GM23338 (cell line): ENCODE measurements at regions not wholly inside any gene's neighbourhood (a gene's known extent, or its start where the extent isn't known, plus 50 kb on each side); places are given as distances from the start of the nearest gene placed in this dataset.

Experiments
- CREB1 ChIP-seq: fragments of 250-450 bp; sonication (Bioruptor Pico); IDR thresholded peaks from 2 replicates; pipeline ENCODE4 v1.5.0; 2020; ENCODE audit warnings: low read depth, mild to moderate bottlenecking, moderate library complexity
- EZH2 ChIP-seq: fragments of 200-600 bp; sonication (generic); IDR thresholded peaks from one replicate; pipeline ENCODE4 v1.8.0; 2017; ENCODE audit warnings: antibody characterized with exemption, mild to moderate bottlenecking, low read depth; ENCODE audit not compliant: unreplicated experiment
- JUNB ChIP-seq: IDR thresholded peaks from one replicate; pipeline ENCODE4 v1.6.1; 2016; ENCODE audit warnings: antibody characterized with exemption; ENCODE audit not compliant: unreplicated experiment
- POLR2AphosphoS5 ChIP-seq: IDR thresholded peaks from 2 replicates; pipeline ENCODE4 v1.6.1; 2016; ENCODE audit warnings: antibody characterized with exemption, low read depth
- TF ChIP-seq, protein P1 (sequence below), 2 experiments: fragments of 200-600 bp in 1 of 2; sonication (generic) in 1 of 2; conservative IDR thresholded peaks; 2 replicates each; pipeline versions ENCODE4 v1.5.1 to v1.6.1; 2016 to 2017; ENCODE audit warnings: antibody characterized with exemption in 2 of 2, low read depth in 2 of 2, mild to moderate bottlenecking in 2 of 2, moderate library complexity in 1 of 2

DNA sequence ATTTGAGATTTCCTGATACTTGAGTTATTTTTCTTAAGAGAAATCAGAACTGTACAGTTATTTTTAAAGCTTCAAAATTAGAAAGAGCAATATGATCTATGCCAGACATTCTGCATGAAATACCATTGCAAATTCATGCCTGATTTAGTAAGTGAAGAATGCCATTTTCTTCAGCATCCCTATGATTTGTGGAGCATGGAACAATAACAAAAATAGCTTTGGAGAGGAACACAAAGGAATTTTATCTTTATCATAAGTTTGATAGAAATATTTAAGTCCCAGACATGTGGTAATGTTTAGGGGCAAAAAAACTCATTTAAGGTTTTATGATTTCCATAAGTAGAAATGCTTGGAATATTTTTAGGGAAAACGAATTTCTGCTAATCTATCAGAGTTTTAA, 1863.4 kb downstream of the EFNA5 start:
- TF ChIP-seq, protein P1, sequence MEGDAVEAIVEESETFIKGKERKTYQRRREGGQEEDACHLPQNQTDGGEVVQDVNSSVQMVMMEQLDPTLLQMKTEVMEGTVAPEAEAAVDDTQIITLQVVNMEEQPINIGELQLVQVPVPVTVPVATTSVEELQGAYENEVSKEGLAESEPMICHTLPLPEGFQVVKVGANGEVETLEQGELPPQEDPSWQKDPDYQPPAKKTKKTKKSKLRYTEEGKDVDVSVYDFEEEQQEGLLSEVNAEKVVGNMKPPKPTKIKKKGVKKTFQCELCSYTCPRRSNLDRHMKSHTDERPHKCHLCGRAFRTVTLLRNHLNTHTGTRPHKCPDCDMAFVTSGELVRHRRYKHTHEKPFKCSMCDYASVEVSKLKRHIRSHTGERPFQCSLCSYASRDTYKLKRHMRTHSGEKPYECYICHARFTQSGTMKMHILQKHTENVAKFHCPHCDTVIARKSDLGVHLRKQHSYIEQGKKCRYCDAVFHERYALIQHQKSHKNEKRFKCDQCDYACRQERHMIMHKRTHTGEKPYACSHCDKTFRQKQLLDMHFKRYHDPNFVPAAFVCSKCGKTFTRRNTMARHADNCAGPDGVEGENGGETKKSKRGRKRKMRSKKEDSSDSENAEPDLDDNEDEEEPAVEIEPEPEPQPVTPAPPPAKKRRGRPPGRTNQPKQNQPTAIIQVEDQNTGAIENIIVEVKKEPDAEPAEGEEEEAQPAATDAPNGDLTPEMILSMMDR (conservative IDR thresholded peaks at IDR 0.05; ENCODE audit: low read depth in 2 of 2), result no peak
- no peak for TF ChIP-seq JUNB
- no peak for TF ChIP-seq EZH2
- TF ChIP-seq CREB1 (CRISPR knock-in tag), result no peak
- TF ChIP-seq POLR2AphosphoS5, result no peak
